NCI-H524 treated with DMSO at 0.1 percent for 48 hours (cell line): ENCODE measurements at regions not wholly inside any gene's neighbourhood (a gene's known extent, or its start where the extent isn't known, plus 50 kb on each side); places are given as distances from the start of the nearest gene placed in this dataset.
"Not testable (repeated sequence)": the region's sequence is repeated elsewhere in the genome, so short reads cannot be mapped to it uniquely, and the experiment has no call there.

ENCODE experiments used
- DNase-seq: peaks from one replicate; lab custom pipeline; 2025; lab: John Stamatoyannopoulos, UW

DNA sequence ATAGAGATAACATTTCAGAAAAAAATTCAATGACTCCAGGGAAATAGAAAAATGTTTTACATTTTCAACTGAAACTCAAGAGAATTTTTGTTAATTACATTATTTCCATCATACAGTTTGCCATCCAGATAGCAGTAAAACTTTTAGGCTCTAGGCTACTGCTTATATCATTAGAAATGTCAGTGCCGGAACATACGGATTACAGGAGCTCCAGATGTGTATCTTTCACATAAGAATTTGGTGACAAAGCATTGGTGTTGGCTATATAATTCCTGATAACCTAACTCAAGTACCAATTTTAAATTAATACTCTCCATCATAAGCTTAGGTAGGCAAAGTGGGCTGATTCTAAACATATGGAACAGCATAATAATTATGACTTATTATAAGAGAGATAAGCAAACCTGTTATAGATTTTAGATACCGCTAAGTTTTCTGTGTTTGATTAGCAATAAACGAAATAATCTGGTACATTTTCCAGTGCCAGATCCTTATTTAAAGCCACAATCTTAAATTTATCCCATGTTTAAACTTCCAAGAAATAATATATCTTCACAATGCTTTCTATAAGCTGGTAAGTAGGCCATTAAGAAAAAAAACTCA lies 637.9 kb downstream of the NXPH1 start:
- DNase-seq, result no peak

DNA sequence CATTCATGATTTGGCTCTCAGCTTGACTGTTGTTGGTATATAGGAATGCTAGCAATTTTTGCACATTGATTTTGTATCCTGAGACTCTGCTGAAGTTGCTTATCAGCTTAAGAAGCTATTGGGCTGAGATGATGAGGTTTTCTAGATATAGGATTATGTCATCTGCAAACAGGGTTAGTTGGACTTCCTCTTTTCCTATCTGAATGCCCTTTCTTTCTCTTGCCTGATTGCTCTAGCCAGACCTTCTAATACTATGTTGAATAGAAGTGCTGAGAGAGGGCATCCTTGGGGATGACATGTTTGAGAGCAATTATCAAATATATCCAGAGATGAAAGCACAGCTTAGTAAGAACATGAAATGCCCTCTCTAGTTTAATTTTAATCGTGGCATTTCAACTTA lies 642.4 kb downstream of the NXPH1 start:
- not testable (repeated sequence) for DNase-seq

- DNase-seq, result no peak
Observed at GRCh38 chr7:9082203-9082602, 648.8 kb downstream of the NXPH1 start.

GRCh38 chr7:9083837-9084236 lies 650.4 kb downstream of the NXPH1 start:
- peak; percentile 91 for DNase-seq

GRCh38 chr7:9091282-9091681 lies 657.9 kb downstream of the NXPH1 start:
- no peak for DNase-seq

DNA sequence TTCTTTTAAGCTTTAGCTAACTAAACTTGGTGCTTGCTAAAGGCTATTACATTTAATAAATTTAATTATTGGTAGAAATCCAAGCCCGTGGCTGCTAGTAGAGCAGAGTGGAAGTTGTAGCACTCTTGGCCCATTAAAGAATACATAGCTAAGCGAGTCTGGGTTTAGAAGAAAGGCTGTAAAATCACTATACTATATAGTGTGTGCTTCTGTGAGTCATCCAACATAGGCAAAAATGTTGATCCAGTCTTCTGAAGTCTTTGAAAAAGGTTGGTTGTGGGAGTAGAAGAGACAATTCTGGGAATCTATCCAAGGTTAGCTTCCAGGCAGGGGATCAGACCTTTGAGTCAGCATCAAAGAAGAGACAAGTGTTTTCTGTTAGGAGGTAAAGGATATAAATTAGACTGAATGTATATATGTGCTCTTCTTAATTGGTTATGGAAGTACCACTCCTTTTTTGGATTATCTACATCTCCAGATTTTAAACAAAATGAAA lies 664.2 kb downstream of the NXPH1 start:
- no peak for DNase-seq

- DNase-seq, result no peak
Observed at GRCh38 chr7:9100289-9100688, 666.9 kb downstream of the NXPH1 start.

GRCh38 chr7:9102846-9103245 lies 669.4 kb downstream of the NXPH1 start:
- DNase-seq, result no peak

- no peak for DNase-seq
Observed at GRCh38 chr7:9106747-9107146, 673.3 kb downstream of the NXPH1 start.

GRCh38 chr7:9120331-9120730 lies 686.9 kb downstream of the NXPH1 start:
- DNase-seq, result no peak

GRCh38 chr7:9124320-9124719 lies 690.9 kb downstream of the NXPH1 start:
- DNase-seq, result peak; percentile 20

- no peak for DNase-seq
Observed at GRCh38 chr7:9125246-9125645, 691.8 kb downstream of the NXPH1 start.

GRCh38 chr7:9127901-9128300 lies 694.5 kb downstream of the NXPH1 start:
- no peak for DNase-seq

GRCh38 chr7:9148687-9149086 lies 715.3 kb downstream of the NXPH1 start:
- DNase-seq, result no peak

- no peak for DNase-seq
Observed at GRCh38 chr7:9149499-9150082, 716.2 kb downstream of the NXPH1 start.

DNA sequence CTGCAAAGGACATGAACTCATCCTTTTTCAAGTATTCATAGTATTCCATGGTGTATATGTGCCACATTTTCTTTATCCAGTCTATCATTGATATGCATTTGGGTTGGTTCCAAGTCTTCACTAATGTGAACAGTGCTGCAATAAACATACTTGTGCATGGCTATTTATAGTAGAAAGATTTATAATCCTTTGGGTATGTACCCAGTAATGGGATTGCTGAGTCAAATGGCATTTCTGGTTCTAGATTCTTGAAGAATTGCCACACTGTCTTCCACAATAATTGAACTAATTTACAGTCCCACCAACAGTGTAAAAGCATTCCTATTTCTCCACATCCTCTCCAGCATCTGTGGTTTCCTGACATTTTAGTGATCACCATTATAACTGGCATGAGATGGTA lies 730.3 kb downstream of the NXPH1 start:
- not testable (repeated sequence) for DNase-seq

DNA sequence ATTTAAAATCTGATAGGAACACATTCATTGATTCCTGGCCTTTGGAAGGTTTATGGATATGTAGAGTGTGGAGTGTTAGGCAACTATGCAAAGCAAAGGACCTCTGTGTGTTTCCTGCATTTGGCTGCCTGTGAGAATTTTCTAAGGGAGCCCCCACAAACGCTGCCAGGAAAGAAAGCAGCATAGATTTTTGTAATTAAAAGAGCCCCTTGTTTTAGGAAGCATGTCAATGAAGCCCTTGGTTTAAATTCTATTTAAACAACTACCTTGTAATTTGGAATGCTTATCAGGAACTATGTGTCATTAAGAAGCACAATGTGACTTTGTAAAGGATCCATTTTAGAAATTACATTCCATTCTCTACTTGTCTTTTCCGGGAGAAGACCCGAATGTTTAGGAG lies 742.5 kb downstream of the NXPH1 start:
- DNase-seq, result no peak

- DNase-seq, result no peak
Observed at GRCh38 chr7:9181356-9181755, 747.9 kb downstream of the NXPH1 start.

GRCh38 chr7:9186730-9187129 lies 753.3 kb downstream of the NXPH1 start:
- DNase-seq, result no peak

DNA sequence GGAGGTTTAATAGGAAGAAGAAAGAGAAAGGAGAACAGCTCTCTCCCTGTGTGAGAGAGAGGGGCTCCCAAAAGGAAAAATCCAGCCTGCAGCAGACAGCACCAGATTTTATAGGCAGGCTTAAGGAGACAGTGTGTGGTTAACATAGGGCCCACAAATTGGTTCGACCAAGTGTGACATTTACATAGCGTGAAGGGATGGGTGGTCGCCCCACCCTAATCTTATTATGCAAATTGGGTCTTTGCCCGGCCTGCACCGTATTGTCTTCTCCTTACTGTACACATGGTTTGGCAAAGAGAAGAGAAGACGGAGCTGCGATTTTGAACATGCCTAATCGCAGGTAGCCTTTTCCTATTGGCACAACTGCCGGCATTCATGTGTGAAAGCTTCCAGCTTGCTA lies 756.3 kb downstream of the NXPH1 start:
- peak; percentile 51 for DNase-seq

DNA sequence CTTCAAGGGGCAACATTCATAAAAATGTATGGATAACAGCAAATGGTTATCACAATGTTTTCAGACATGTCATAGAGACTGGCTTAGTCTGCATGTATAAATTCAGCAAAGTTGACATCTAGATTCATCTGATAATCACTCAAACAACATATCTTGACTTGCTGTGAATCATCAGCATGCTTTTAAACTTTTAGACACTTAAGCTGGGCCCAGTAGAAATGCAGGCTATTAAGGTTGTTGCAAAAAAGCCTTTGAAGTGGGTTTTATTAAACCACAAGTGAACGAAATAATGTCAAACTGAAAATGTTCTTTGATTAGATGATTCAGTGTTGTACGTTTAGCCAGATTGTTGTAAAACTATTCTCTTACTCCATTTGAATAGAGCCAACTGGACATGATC lies 759.6 kb downstream of the NXPH1 start:
- DNase-seq, result no peak

GRCh38 chr7:9200626-9201025 lies 767.2 kb downstream of the NXPH1 start:
- DNase-seq, result peak; percentile 89

- no peak for DNase-seq
Observed at GRCh38 chr7:9201928-9202327, 768.5 kb downstream of the NXPH1 start.

GRCh38 chr7:9204571-9204970 lies 771.2 kb downstream of the NXPH1 start:
- DNase-seq, result no peak
